ENCODE measurements at regions not wholly inside any gene's neighbourhood (a gene's known extent, or its start where the extent isn't known, plus 50 kb on each side); places are given as distances from the start of the nearest gene placed in this dataset.

DNA sequence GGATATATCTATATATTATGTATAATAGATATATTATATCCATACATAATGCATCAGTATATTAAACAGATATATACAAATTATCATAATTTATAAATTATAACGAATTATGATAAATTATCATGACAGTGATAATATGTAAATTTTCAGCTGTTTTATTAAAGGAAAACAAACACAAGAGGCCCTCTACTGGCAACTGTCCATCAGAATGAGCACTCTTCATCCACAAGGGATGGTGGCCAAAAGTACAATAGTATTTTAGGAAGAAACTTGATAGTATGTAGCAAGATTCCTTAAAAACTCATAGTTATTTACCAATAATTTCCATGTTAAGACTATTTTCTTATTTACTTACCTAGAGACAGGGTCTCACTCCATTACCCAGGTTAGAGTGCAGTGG, 113.3 kb upstream of the LPAR1 start:
- Histone ChIP-seq H3K27me3 (ENCODE audit: control insufficient read depth in 2 of 2, insufficient read depth in 2 of 2, low read length in 2 of 2) (no peaks in the 10 kb centered on the region), H3K79me2 (ENCODE audit: control insufficient read depth, insufficient read depth, low read length) (no peaks in the 10 kb centered on the region), H3K36me3 (ENCODE audit: control insufficient read depth in 2 of 2, extremely low read depth in 1 of 2, insufficient read depth in 2 of 2, low read length in 2 of 2) (no peaks in the 10 kb centered on the region), H3K4me1 (ENCODE audit: control insufficient read depth, extremely low read depth, insufficient read depth, low read length) (no peaks in the 10 kb centered on the region), H2AFZ (ENCODE audit: low read depth, low read length) (no peak overlapping the region), H3K9me1 (replicated peaks; ENCODE audit: control insufficient read depth, extremely low read depth, insufficient read depth, low read length) (no peaks in the 10 kb centered on the region), H4K20me1 (replicated peaks; ENCODE audit: control insufficient read depth, extremely low read depth, insufficient read depth, low read length) (no peaks in the 10 kb centered on the region), H3K9me3 (replicated peaks; ENCODE audit: control insufficient read depth, insufficient read depth, low read length) (no peaks in the 10 kb centered on the region), H3K27ac (ENCODE audit: insufficient read depth, low read depth, low read length) (no peak overlapping the region), H3K4me2 (ENCODE audit: insufficient read depth, low read length) (no peak overlapping the region), H3K4me3 (replicated peaks in 1 of 3; ENCODE audit: insufficient read depth in 1 of 3, low read depth in 1 of 3, low read length in 3 of 3) (no peak overlapping the region), H3K9ac (replicated peaks; ENCODE audit: extremely low read depth, insufficient read depth, low read length) (no peak overlapping the region)
- CTCF ChIA-PET, result interaction anchor here (1.0 to 1.8 kb wide), 3 partner anchors 10 to 513 kb away, joined by 3 to 15 read pairs (median 5); no protein-coding TSS in a partner anchor
- intact Hi-C loops (cut with micrococcal nuclease), result loop anchor here (5.0 kb wide), 2 partner anchors 146 to 514 kb away; no protein-coding TSS in a partner anchor
- no peak for DNase-seq (ENCODE audit: low read depth, low spot score)
- dilution Hi-C loops (cut with MboI; ENCODE audit: extremely low pct_ligation_motif_present, low sequenced_read_pairs), result no loop called here
- POLR2A ChIA-PET, result no interaction called here
- FAIRE-seq, result no peak
- TF ChIP-seq MYC (IDR thresholded peaks at IDR 0.05; ENCODE audit: low read depth, low read length) (no peak), EZH2 (IDR thresholded peaks at IDR 0.05; ENCODE audit: borderline replicate concordance, low read depth, low read length, severe bottlenecking) (no peak), FOS (IDR thresholded peaks at IDR 0.05; ENCODE audit: borderline replicate concordance, insufficient read depth, low read length) (no peak), GATA2 (IDR thresholded peaks at IDR 0.05; ENCODE audit: insufficient read depth, insufficient read length, low read depth, low read length) (no peak), POLR2A (IDR thresholded peaks at IDR 0.05; ENCODE audit: low read depth, low read length) (no peak), POLR2AphosphoS5 (IDR thresholded peaks at IDR 0.05; ENCODE audit: insufficient read depth, low read depth, low read length) (no peak), JUN (IDR thresholded peaks at IDR 0.05; ENCODE audit: borderline replicate concordance, insufficient read depth, insufficient read length, low read depth) (no peak)
- TF ChIP-seq, protein P1, sequence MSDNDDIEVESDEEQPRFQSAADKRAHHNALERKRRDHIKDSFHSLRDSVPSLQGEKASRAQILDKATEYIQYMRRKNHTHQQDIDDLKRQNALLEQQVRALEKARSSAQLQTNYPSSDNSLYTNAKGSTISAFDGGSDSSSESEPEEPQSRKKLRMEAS (IDR thresholded peaks at IDR 0.05; ENCODE audit: insufficient read depth, insufficient read length), result no peak
- TF ChIP-seq, protein P2, sequence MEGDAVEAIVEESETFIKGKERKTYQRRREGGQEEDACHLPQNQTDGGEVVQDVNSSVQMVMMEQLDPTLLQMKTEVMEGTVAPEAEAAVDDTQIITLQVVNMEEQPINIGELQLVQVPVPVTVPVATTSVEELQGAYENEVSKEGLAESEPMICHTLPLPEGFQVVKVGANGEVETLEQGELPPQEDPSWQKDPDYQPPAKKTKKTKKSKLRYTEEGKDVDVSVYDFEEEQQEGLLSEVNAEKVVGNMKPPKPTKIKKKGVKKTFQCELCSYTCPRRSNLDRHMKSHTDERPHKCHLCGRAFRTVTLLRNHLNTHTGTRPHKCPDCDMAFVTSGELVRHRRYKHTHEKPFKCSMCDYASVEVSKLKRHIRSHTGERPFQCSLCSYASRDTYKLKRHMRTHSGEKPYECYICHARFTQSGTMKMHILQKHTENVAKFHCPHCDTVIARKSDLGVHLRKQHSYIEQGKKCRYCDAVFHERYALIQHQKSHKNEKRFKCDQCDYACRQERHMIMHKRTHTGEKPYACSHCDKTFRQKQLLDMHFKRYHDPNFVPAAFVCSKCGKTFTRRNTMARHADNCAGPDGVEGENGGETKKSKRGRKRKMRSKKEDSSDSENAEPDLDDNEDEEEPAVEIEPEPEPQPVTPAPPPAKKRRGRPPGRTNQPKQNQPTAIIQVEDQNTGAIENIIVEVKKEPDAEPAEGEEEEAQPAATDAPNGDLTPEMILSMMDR (IDR thresholded peaks at IDR 0.05; ENCODE audit: extremely low read depth in 1 of 2, insufficient read depth in 1 of 2, low read depth in 1 of 2, low read length in 2 of 2), result no peak
- no TSS peak for BruUV-seq (replicated peaks)

Measured in endothelial cell of umbilical vein (primary cell).